ENCODE measurements at regions not wholly inside any gene's neighbourhood (a gene's known extent, or its start where the extent isn't known, plus 50 kb on each side); places are given as distances from the start of the nearest gene placed in this dataset.

- CTCF ChIA-PET: no interaction called here
- H3K4me1 Mint-ChIP-seq: peaks cover 15% of the 10 kb centered on the region
- POLR2A ChIA-PET: no interaction called here
Measured at GRCh38 chr20:50312682-50313521, 122.3 kb downstream of the CEBPB start.

More at GRCh38 chr20:50312682-50313521, 122.3 kb downstream of the CEBPB start:
- ATAC-seq: no peak
- Mint-ChIP-seq H3K4me3 (no peak overlapping the region), H3K36me3 (no peaks in the 10 kb centered on the region), H3K9me3 (no peaks in the 10 kb centered on the region), H3K27ac (no peak overlapping the region), H3K27me3 (ENCODE audit: low read depth) (no peaks in the 10 kb centered on the region; the same call in 1 of the 2 replicates)
- DNase-seq (ENCODE audit: low spot score): no peak
- TF ChIP-seq ZNF281 (CRISPR knock-in tag; IDR thresholded peaks at IDR 0.05) (no peak), EMX1 (CRISPR knock-in tag; IDR thresholded peaks at IDR 0.05) (no peak), ZBTB43 (CRISPR knock-in tag; IDR thresholded peaks at IDR 0.05) (no peak), USF1 (CRISPR knock-in tag; IDR thresholded peaks at IDR 0.05) (peak; percentile 76), JUN (CRISPR knock-in tag; IDR thresholded peaks at IDR 0.05) (no peak), GABPB1 (CRISPR knock-in tag; IDR thresholded peaks at IDR 0.05) (no peak), MLX (CRISPR knock-in tag; IDR thresholded peaks at IDR 0.05) (no peak), GRHL2 (CRISPR knock-in tag; IDR thresholded peaks at IDR 0.05; ENCODE audit: insufficient replicate concordance, severe bottlenecking) (no peak), ELF4 (CRISPR knock-in tag; IDR thresholded peaks at IDR 0.05; ENCODE audit: low read depth) (no peak), NFYB (CRISPR knock-in tag; conservative IDR thresholded peaks at IDR 0.05; ENCODE audit: low read depth) (peak; percentile 54), ZNF317 (CRISPR knock-in tag; IDR thresholded peaks at IDR 0.05; ENCODE audit: borderline replicate concordance, low read depth) (no peak), NR3C1 (CRISPR knock-in tag; conservative IDR thresholded peaks at IDR 0.05; ENCODE audit: low read depth) (no peak), ZNF532 (CRISPR knock-in tag; IDR thresholded peaks at IDR 0.05; ENCODE audit: borderline replicate concordance) (no peak), ZSCAN18 (CRISPR knock-in tag; IDR thresholded peaks at IDR 0.05) (no peak), USF2 (CRISPR knock-in tag; IDR thresholded peaks at IDR 0.05) (peak; percentile 87), IRF2 (CRISPR knock-in tag; IDR thresholded peaks at IDR 0.05; ENCODE audit: borderline replicate concordance, low read depth) (no peak)

Data from WTC11 (cell line).